ENCODE measurements at regions not wholly inside any gene's neighbourhood (a gene's known extent, or its start where the extent isn't known, plus 50 kb on each side); places are given as distances from the start of the nearest gene placed in this dataset.

GRCh38 chr1:238492271-238492670 is 601.5 kb upstream of the ZP4 start:
- no peak for DNase-seq

- DNase-seq = no peak
Measured at GRCh38 chr1:238491265-238491664, 600.5 kb upstream of the ZP4 start.

GRCh38 chr1:238489006-238489405 is 598.3 kb upstream of the ZP4 start:
- no peak for DNase-seq

GRCh38 chr1:238488401-238488800 is 597.7 kb upstream of the ZP4 start:
- DNase-seq = no peak

- no peak for DNase-seq
Measured at GRCh38 chr1:238487931-238488330, 597.2 kb upstream of the ZP4 start.

- DNase-seq = no peak
Measured at GRCh38 chr1:238485912-238486209, 595.1 kb upstream of the ZP4 start.

- DNase-seq = no peak
Measured at GRCh38 chr1:238485057-238485911, 594.6 kb upstream of the ZP4 start.

GRCh38 chr1:238484121-238484520 is 593.4 kb upstream of the ZP4 start:
- no peak for DNase-seq

GRCh38 chr1:238476841-238477240 is 586.1 kb upstream of the ZP4 start:
- DNase-seq = no peak

- no peak for DNase-seq
Measured at GRCh38 chr1:238475712-238476111, 585.0 kb upstream of the ZP4 start.

GRCh38 chr1:238474263-238474662 is 583.5 kb upstream of the ZP4 start:
- DNase-seq = no peak

- DNase-seq = no peak
Measured at GRCh38 chr1:238469146-238469631, 578.5 kb upstream of the ZP4 start.

GRCh38 chr1:238468068-238468467 is 577.3 kb upstream of the ZP4 start:
- no peak for DNase-seq

GRCh38 chr1:238466459-238466858 is 575.7 kb upstream of the ZP4 start:
- DNase-seq = no peak

GRCh38 chr1:238465449-238465848 is 574.7 kb upstream of the ZP4 start:
- no peak for DNase-seq

GRCh38 chr1:238458899-238459298 is 568.2 kb upstream of the ZP4 start:
- DNase-seq = no peak

- no peak for DNase-seq
Measured at GRCh38 chr1:238457610-238458009, 566.9 kb upstream of the ZP4 start.

GRCh38 chr1:238451781-238452310 is 561.1 kb upstream of the ZP4 start:
- DNase-seq = no peak

GRCh38 chr1:238450976-238451375 is 560.3 kb upstream of the ZP4 start:
- no peak for DNase-seq

GRCh38 chr1:238443687-238444086 is 553.0 kb upstream of the ZP4 start:
- no peak for DNase-seq

- no peak for DNase-seq
Measured at GRCh38 chr1:238439511-238439910, 548.8 kb upstream of the ZP4 start.

- DNase-seq = no peak
Measured at GRCh38 chr1:238438311-238439270, 547.9 kb upstream of the ZP4 start.

GRCh38 chr1:238429703-238430102 is 539.0 kb upstream of the ZP4 start:
- DNase-seq = peak in 1 of 2 experiments; percentile 0

GRCh38 chr1:238419209-238419608 is 528.5 kb upstream of the ZP4 start:
- no peak for DNase-seq

Measured in NCI-H526 (cell line).